Activated CD8-positive, alpha-beta memory T cell treated with anti-CD3 and anti-CD28 coated beads for 4 hours (primary cell): ENCODE measurements at regions not wholly inside any gene's neighbourhood (a gene's known extent, or its start where the extent isn't known, plus 50 kb on each side); places are given as distances from the start of the nearest gene placed in this dataset.

Source experiments
- DNase-seq, 2 donors: peaks; one replicate each; pipeline ENCODE4 v3.0.0-alpha.2; 2020; ENCODE audit warnings: low read depth in 2 of 2

- no peak for DNase-seq
These were observed 279.1 kb downstream of the BRD1 start for GRCh38 chr22:49548356-49549202.

- no peak for DNase-seq
These were observed 279.9 kb downstream of the BRD1 start for GRCh38 chr22:49547751-49548239.

- DNase-seq = no peak
These were observed 280.7 kb downstream of the BRD1 start for GRCh38 chr22:49546811-49547585.

- DNase-seq = no peak
These were observed 282.1 kb downstream of the BRD1 start for GRCh38 chr22:49545606-49546005.

GRCh38 chr22:49544286-49544685, 283.4 kb downstream of the BRD1 start:
- no peak for DNase-seq

- no peak for DNase-seq
These were observed 283.8 kb downstream of the BRD1 start for GRCh38 chr22:49543876-49544275.

- no peak for DNase-seq
These were observed 285.9 kb downstream of the BRD1 start for GRCh38 chr22:49541693-49542230.

- DNase-seq = no peak
These were observed 286.6 kb downstream of the BRD1 start for GRCh38 chr22:49540913-49541692.

- DNase-seq = no peak
These were observed 287.4 kb downstream of the BRD1 start for GRCh38 chr22:49540084-49540912.

GRCh38 chr22:49538006-49538405, 289.7 kb downstream of the BRD1 start:
- DNase-seq = no peak

- no peak for DNase-seq
These were observed 291.0 kb downstream of the BRD1 start for GRCh38 chr22:49536571-49537131.

GRCh38 chr22:49535527-49536125, 292.0 kb downstream of the BRD1 start:
- DNase-seq = no peak

- DNase-seq = no peak
These were observed 292.5 kb downstream of the BRD1 start for GRCh38 chr22:49535126-49535525.

- DNase-seq = no peak
These were observed 293.3 kb downstream of the BRD1 start for GRCh38 chr22:49534386-49534785.

GRCh38 chr22:49533886-49534285, 293.8 kb downstream of the BRD1 start:
- DNase-seq = no peak

GRCh38 chr22:49532869-49533802, 294.5 kb downstream of the BRD1 start:
- DNase-seq = no peak

GRCh38 chr22:49531368-49531791, 296.3 kb downstream of the BRD1 start:
- no peak for DNase-seq

- DNase-seq = no peak
These were observed 296.9 kb downstream of the BRD1 start for GRCh38 chr22:49530671-49531367.

GRCh38 chr22:49528420-49528720, 299.3 kb downstream of the BRD1 start:
- no peak for DNase-seq
